Gastrocnemius medialis (tissue), 4 donors: ENCODE measurements at regions not wholly inside any gene's neighbourhood (a gene's known extent, or its start where the extent isn't known, plus 50 kb on each side); places are given as distances from the start of the nearest gene placed in this dataset.
"Not testable (repeated sequence)": the region's sequence is repeated elsewhere in the genome, so short reads cannot be mapped to it uniquely, and the experiment has no call there.

ENCODE experiments used
- CTCF ChIP-seq, 5 experiments: fragments of 450-650 bp in 3 of 5; fragments of 200-600 bp in 2 of 5; sonication (generic) in 2 of 5; IDR thresholded peaks in 4 of 5; conservative IDR thresholded peaks in 1 of 5; 1 replicate in 4 of 5; 2 replicates in 1 of 5; pipeline ENCODE4 v1.5.1; 2016 to 2019; ENCODE audit warnings: antibody characterized with exemption in 5 of 5, mild to moderate bottlenecking in 3 of 5, moderate library complexity in 3 of 5
- POLR2A ChIP-seq, 2 donors: fragments of 450-650 bp; IDR thresholded peaks; one replicate each; pipeline ENCODE4 v1.6.1; 2017; ENCODE audit warnings: antibody characterized with exemption in 2 of 2, mild to moderate bottlenecking in 2 of 2, moderate library complexity in 2 of 2

- not testable (repeated sequence) for TF ChIP-seq CTCF (IDR thresholded peaks at IDR 0.05 in 4 of 5, conservative IDR thresholded peaks at IDR 0.05 in 1 of 5); POLR2A (IDR thresholded peaks at IDR 0.05)
These were observed 267.4 kb downstream of the EFCAB11 start for GRCh38 chr14:89687129-89687528.
